Activated CD4-positive, alpha-beta T cell treated with anti-CD3 and anti-CD28 coated beads, Interleukin-2, amount 50 U/mL, for 4 hours (primary cell): ENCODE measurements at regions not wholly inside any gene's neighbourhood (a gene's known extent, or its start where the extent isn't known, plus 50 kb on each side); places are given as distances from the start of the nearest gene placed in this dataset.
"Not testable (repeated sequence)": the region's sequence is repeated elsewhere in the genome, so short reads cannot be mapped to it uniquely, and the experiment has no call there.

Source experiments
- DNase-seq, 2 experiments: peaks; one replicate each; pipeline ENCODE4 v3.0.0-alpha.2; 2020

DNA sequence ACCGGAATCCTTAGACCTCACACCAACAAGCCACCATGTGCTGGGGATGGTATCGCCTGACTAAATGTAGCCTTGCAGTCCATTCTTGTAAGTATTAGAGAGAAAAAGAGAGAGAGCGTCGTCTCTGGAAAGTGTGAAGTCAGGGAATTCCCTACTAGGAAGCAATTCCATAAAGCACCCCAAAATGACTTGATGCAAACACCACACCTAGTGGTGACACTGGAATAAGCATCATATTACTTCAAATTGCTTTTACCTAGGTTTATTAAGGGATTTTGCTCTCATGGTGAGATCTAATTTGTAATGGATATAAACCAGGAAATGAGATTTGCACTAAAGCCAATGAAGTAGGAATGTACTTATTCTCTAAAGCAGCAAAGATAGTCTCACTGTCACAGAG lies 111.4 kb upstream of the METTL9 start:
- DNase-seq: not testable (repeated sequence)

GRCh38 chr16:21499046-21499445 lies 100.3 kb upstream of the METTL9 start:
- DNase-seq: not testable (repeated sequence)

DNA sequence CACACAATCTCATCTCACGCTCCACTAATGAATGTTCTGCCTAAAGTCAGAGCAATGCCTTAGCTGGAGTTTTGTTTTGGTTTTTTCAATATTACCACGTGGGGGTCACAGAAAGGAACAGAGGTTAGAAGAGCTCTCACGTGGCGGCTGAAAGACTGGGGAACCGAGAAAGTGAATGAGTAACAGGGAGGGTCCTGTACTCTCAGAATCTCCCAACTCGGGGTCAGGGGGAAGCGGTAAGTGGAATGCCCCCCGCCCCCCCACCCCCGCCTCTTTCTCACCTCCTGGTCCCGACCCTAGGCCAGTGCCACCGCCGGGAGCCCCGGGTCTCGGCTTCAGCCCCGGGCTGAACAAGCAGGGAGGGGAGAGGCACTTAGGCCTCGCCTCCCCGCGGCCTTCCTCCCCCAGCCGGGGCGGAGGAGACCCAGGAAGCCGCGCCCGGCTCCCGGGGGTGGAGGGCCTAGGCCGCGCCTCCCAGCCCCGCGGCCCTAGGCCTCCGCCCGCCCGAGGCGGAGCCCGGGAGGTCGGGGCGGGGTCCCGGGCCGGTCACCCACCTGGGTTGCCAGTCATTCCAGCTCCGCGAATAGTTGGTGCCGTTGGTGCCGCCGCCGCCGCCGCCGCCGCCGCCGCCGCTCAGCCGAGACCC lies 98.0 kb upstream of the METTL9 start:
- peak; percentile 49 to 57 for DNase-seq

DNA sequence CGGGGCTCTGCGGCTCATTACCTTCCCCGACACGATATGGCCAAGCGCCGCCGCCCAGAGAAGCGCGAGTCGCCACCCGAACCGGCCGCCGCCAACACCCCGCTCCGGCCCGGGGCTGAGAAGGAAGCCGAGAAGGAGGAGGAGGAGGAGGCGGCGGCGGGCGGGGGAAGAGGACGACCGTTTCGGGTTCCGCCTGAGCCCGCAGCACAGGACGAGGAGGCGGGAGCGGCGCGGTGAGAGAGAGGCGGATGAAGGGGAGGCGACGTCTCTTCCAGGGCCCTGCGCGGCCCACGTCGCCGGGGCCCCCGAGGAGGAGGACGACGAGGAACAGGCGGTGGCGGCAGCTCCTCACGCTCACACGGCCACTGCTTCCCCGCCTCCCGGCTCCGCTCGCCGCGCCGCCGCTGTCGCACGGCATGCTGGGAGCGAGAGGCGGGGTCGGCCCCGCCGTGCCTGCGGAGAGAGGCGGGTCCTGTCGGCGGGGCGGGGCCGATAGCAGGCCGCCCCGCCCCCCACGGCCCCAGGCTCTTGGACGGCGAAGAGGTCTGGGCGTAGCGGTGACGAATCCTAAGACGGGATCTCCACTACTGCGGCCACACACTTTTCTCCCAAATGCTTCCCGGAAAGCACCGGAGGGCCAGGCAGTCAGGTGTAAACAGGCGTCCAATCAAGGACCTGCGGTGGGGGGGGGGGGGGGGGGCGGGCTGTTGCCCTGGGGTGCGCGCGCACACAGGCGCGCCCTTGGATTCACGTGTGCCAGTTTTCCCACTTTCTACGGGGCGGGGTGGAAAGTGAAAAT lies 97.3 kb upstream of the METTL9 start:
- peak; percentile 78 to 79 for DNase-seq

DNA sequence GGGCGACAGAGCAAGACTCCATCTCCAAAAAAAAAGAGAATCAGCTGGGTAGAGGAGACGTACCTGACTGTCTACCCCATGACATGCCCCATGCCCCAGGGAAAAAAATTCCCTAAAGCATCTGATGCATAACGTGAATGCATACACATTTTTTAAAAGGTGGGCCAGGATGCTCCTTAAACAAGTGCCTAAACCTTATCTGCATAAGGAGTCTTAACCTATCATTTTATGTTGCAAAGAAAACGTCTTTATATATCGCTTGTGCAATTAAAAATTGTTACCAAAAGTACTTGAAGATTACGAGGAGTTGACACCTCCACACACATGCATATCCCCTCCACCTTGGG lies 95.8 kb upstream of the METTL9 start:
- DNase-seq: not testable (repeated sequence)

DNA sequence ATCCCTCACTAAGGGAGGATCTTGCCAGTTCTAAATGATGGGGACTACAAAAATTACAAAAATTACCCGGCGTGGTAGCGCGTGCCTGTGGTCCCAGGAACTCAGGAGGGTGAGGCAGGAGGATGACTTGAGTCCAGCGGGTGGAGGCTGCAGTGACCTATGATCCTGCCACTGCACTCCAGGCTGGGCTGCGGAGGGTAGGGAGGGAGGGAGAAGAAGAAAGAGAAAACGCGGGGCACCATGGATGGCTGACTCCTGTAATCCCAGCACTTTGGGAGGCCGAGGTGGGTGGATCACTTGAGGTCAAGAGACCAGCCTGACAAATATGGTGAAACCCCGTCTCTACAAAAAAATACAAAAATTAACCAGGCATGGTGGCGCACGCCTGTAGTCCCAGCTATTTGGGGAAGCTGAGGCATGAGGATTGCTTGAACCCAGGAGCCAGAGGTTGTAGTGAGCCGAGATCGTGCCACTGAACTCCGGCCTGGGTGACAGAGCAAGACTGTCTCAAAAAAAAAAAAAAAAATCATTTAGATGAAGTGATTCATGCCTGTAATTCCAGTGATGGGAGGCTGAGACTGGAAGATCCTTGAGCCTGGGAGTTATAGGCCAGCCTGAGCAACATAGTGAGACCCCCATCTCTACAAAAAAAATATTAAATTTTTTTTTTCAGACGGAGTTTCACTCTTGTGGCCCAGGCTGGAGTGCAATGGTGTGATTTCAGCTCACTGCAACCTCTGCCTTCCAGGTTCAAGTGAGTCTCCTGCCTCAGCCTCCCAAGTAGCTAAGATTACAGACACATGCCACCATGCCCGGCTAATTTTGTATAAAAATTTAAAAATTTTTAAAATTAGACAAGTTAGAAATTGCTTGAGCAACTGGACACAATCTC lies 95.2 kb upstream of the METTL9 start:
- DNase-seq: not testable (repeated sequence)

GRCh38 chr16:21505751-21506520 lies 93.4 kb upstream of the METTL9 start:
- not testable (repeated sequence) for DNase-seq

DNA sequence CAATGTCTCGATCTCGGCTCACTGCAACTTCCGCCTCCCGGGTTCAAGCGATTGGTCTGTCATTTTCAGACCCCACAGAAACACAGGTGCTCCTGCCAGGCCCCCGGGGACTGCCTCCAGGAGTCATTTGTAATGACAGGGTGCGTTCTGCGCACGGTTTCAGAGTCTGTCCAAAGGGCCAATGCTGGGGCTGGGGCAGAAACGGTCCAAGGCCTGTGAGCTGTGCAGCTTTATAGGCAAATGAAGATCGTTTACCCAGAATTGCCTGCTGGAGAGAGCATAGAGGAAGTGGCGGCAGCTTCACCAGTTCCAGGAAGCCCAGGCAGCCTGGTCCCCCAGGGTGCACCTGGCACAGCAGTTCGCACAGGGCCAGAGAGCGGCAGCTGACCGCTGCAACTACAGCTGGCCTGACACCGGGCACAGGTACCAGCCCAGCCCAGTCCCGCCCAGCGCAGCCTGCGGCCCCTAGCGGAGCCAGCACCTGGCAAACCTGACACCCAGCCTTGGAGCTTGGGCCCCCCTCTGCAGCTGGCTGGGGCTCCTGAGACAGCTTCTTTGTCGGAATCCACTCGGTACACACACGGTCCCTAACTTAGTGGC lies 92.4 kb upstream of the METTL9 start:
- DNase-seq: peak; percentile 25

DNA sequence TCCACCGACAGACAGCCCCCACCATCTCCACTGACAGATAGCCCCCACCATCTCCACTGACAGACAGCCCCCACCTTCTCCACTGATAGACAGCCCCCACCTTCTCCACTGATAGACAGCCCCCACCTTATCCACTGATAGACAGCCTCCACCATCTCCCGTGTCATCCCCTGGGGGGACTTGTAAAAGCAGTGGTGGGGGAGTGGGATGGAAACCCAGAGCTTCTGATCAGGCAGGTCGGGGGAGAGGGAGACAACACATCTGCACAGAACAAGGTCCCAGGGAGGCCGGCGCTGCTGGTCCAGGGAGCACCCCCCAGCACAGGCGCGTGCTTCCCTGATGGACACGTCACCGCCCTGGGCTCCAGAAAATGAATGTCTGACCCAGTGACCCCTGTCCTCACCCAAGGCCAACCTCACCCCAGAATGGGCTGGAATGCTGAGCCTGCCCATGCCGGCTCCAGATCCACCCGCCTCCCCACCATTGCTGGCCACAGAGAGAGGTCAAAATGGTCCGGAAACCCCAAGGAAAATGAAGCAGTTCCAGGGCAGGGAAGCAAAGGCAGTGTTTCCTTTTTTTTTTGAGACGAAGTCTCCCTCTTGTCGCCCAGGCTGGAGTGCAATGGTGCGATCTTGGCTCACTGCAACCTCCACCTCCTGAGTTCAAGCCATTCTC lies 91.6 kb upstream of the METTL9 start:
- not testable (repeated sequence) for DNase-seq

- not testable (repeated sequence) for DNase-seq
Measured at GRCh38 chr16:21508661-21509436, 90.5 kb upstream of the METTL9 start.

DNA sequence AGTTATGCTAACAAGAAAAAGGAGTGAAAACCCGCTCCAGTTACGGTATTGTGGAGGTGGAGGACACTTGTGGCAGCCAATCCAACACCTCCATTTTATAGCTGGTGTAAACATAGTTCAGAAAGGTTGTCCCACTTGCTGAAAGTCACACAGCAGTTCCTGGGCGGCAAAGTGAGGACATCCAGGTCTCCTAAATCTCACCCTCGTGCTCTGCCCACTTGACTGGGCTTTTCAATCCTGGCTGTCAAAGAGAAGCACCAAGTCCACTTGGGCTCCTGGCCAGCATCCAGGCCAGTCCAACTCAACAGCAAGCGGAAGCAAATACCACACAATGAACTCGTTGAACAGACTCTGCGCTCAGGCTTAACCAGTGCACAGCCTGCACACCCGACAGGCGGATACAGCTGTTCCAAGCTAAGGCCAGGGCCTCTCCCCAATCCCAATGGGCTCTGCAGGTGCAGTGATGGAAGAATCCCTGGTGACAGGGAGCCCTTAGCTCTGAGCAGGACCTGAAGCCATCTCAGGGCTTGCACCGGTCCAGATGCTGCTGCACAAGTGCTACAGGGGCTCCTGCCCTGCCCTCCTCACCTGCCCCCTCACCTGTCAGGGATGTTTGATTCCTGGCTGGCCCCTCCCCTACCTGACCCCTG lies 89.8 kb upstream of the METTL9 start:
- not testable (repeated sequence) for DNase-seq

DNA sequence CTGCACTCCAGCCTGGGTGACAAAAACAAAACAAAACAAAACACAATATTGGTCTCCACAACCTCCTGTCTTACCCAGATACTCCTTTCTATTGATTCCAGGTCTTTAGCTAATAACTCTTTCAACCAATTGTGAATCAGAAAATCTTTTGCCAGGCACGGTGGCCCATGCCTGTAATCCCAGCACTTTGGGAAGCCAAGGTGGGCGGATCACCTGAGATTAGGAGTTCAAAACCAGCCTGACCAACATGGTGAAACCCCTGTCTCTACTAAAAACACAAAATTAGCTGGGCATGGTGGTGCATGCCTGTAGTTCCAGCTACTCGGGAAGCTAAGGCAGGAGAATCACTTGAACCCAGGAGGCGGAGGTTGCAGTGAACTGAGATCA lies 88.5 kb upstream of the METTL9 start:
- DNase-seq: not testable (repeated sequence)

- DNase-seq: not testable (repeated sequence)
Measured at GRCh38 chr16:21511315-21512210, 87.8 kb upstream of the METTL9 start.

DNA sequence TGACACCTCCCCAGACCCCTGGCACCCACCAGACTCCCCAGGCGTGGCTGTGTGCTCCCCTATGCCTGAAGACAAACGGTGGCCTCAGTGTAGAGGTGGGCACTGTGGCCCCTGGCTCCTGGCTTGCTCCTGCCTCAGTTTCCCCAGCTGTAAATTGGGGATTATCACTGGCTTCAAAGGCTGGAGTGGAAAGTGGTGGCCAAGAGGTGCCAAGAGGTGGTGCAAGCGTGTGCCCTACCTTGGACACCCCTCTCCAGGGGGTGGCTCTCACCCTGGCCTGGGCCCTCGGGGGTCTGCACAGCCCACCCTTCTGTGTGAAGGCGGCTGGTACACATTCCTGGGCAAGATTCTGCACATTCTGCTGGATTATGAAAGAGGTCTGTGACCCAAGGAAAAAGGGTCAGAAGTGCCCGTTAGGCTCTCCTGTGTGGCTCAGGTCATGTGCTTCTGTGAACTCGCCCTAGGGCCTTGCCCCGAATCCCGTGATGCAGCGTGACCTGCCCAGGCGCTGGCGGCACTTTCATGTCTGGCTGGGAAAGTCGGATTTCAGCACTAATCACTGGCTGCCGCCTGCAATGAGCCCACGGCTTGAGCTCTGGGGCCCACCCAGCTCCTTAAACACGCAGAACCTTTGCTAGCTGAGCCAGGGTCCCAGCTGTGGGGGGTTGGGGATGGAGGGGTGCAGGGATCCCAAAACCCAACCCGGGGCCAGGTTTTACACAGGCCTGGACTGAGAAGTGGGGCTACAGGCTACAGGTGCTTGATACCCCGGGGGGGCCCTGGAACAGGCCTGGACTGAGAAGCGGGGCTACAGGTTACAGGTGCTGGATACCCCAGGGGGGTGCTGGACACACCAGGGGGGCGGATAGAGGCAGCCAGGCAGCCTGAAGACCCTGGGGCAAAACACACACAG lies 86.8 kb upstream of the METTL9 start:
- not testable (repeated sequence) for DNase-seq

GRCh38 chr16:21513337-21513741 lies 86.0 kb upstream of the METTL9 start:
- not testable (repeated sequence) for DNase-seq

GRCh38 chr16:21513812-21514473 lies 85.4 kb upstream of the METTL9 start:
- DNase-seq: not testable (repeated sequence)

GRCh38 chr16:21514474-21514840 lies 84.9 kb upstream of the METTL9 start:
- not testable (repeated sequence) for DNase-seq

DNA sequence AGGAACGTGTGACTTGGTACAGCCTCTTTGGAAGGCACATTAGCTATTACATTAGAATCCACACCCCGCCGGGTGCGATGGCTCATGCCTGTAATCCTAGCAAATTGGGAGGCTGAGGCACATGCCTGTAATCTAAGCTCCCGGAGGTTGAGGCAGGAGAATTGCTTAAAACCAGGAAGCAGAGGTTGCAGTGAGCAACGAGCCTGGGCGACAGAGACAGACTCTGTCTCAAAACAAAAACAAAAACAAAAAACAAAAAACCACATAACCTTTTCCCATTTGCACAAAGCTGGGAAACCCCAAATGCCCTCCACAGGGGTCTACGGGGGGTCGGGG lies 82.7 kb upstream of the METTL9 start:
- not testable (repeated sequence) for DNase-seq
